C1 segment of cervical spinal cord (tissue), 14 donors: ENCODE measurements at regions not wholly inside any gene's neighbourhood (a gene's known extent, or its start where the extent isn't known, plus 50 kb on each side); places are given as distances from the start of the nearest gene placed in this dataset.

ENCODE experiments used
- DNase-seq, 14 donors: peaks; one replicate each; lab custom pipeline; 2025; lab: John Stamatoyannopoulos, UW

DNA sequence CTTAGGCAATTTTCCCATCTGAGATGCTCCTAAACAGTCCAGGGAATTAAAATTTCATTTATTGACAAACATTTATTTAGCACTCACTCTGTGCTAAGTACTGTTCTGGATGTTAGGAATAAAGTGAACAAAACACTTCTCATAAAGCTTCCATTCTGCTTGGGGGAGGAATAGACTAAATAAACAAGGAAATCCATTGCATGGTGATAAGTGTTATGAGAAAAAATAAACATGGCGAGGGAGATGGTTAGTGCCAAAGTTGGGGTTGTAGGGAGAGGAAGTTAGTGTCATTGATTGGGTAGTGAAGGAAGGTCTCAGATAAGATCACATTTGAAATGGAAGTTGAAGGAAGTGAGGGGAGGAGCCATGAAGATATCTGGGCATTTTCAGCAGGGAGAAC lies 72.2 kb upstream of the CES5A start:
- no peak for DNase-seq

DNA sequence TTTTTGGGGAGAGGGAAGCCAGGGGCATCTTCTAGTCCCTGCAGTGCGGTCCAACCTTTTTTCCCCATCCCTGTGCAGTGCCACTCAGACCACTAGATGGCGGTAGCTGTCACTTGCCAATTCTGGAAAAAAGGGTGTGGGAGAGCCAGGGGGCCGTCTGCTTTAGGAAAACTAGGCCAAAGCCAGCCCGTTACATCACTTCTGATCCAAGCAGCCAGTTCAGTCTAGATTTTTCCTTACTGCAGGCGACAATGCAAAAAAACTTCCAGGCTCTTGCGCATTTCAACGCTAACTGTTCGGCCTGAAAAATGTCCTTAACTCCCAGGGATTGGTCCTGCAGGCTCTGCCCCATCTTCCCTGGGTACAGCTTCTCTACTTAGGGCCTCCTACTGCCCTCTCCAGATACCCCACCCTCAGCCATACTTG lies 69.2 kb upstream of the CES5A start:
- DNase-seq = peak in 12 of 14 donors; percentile 28 to 74 (median 68)

DNA sequence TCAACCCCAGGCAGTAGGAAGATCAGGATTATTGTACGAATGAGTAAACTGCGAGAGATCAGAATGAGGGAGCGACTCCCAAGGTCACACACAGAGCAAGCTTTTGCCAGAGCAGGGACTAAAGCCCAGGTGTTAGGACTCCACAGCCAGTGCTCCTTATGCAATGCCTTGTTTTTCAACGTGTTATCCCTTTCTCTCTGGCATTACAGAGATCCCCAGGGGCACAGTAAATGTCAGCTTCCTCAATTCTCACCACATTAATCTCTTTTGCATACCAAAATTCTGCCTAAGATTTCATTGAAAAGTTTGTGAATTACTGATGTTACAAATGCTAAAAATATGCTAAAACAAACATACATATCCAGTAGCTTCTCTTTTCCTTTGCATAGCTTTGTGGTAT lies 68.1 kb upstream of the CES5A start:
- DNase-seq = no peak

DNA sequence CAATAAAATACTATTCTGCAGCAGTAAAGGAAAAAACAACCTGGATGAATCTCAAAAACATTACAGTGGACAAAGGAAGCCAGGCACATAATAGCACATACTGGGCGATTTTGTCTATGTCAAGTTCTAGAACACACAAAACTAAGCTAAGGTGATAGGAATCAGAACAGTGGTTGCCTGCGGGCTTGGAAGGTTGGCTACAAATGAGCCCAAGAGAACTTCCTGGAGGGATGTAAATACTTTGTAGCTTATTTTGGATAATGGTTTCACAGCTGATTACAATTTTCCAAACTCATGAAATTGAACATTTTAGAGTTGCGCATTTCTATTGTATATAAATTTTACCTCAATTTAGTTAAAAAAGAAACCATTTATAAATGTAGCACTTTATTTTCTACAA lies 67.6 kb upstream of the CES5A start:
- DNase-seq = no peak

DNA sequence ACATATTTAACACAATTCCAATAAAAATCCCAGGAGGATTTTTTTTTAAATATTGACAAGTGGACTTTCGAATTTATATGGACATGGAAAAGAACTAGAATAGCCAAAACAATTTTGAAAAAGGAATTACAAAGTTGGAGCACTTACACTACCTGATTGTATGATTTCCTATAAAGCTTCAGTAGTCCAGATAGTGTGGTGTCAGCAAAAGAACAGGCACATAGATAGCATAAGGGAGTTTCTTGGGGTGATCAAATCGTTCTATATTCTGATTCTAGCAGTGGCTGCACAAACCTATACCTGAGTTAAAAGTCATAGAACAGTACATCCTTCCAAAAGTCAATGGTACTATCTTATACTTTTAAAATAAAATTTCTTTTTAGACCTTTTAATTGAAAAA lies 66.4 kb upstream of the CES5A start:
- DNase-seq = no peak

DNA sequence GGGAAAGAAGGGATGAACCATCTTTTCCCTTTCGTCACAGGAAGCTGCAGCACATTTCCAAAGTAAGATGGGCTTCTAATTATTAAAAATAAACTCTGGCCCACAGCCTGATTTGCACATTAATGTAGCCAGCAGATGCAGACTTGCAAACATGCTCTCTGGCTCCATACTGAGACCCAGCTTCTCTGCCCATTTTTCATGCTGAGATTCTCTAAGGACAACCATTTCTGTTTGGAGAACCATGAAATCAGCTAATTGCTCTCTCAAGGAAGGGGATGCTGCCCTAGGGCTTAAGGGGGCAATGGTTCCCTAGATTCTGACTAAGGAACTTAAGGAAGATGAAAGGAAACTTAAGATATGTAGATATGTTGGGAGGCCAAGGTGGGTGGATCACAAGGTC lies 63.0 kb upstream of the CES5A start:
- DNase-seq = no peak

DNA sequence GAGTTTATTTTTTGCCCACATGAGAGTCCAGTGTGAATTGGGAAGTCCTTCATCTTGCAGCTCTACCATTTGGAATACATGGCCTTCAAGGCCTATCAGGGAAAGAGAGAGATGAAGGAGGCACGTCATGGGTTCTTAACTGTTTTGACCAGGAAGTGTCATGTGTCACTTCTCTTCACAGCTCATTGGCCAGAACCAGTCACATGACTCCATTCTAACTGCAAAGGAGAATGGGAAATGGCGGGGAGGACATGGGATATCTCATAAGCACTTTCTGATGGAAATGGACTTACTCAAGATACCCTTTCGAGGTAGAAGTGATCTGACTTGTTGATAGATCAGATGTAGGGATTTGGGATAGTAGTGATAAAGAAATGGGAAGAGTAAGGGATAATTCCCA lies 57.9 kb upstream of the CES5A start:
- DNase-seq = no peak

DNA sequence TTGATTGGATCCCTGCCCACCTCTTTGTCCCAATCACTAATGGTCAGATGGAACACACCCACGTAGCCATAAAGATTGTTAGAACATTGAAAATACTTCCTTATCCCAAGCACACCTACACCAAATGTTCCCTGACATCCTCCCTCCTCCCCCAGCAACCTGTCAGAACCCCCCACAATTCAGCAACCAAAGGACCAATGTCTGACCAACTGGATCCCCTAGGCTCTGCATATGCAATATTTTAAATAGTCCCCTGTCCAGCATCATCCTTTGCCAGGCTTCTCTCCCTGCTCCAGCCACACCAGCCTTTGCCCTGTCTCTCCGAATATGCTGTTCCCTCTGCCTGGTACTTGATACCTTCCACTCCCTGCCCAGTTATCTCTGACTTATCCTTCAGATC lies 54.9 kb upstream of the CES5A start:
- DNase-seq = no peak

DNA sequence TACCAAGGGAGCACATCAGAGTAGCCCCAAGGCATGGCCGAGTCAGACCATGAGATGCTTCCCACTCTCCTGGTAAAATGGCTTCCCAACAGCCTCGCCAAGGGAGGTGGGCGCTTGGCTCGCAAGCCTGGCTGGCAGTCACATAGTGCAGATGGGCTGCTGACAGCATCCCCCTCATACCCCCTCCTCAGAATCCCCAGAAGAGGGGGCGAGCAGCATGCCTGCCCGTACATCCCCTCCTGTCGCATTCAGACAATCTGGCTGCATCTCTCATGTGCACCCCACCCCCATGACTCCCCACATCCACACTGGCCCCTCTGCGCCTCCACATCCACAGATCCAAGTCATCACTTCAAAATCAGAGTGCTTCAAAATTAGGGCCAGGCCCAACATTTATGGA lies 54.0 kb upstream of the CES5A start:
- DNase-seq = no peak

DNA sequence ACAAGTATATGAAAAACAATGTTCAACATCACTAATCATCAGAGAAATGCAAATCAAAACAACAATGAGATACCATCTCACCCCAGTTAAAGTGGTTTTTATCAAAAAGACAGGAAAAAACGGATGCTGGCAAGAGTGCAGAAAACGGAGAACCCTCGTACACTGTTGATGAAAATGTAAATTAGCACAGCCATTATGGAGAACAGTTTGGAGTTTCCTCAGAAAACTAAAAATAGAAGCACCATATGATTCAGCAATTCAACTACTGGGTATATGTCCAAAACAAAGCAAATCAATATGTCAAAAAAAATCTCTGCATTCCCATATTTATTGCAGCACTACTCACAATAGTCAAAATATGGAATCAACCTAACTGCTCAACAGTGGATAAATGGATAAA lies 50.1 kb upstream of the CES5A start:
- no peak for DNase-seq
